ENCODE measurements at regions not wholly inside any gene's neighbourhood (a gene's known extent, or its start where the extent isn't known, plus 50 kb on each side); places are given as distances from the start of the nearest gene placed in this dataset.

DNA sequence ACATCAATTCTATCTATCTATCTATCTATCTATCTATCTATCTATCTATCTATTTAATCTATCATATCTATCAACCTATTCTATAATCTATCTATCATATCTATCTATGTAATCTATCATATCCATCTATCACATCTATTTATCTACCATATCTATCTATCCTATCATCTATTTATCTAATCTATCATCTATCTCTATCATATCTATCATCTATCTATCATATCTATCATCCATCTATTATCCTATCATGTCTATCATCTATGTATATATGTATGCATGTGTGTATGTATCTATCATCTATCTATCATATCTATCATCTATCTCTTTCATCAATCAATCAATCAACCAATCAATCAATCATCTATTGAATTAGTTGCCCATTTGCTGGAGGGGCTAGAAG lies 159.3 kb upstream of the GALNT17 start (continued):
- TF ChIP-seq, protein P1, sequence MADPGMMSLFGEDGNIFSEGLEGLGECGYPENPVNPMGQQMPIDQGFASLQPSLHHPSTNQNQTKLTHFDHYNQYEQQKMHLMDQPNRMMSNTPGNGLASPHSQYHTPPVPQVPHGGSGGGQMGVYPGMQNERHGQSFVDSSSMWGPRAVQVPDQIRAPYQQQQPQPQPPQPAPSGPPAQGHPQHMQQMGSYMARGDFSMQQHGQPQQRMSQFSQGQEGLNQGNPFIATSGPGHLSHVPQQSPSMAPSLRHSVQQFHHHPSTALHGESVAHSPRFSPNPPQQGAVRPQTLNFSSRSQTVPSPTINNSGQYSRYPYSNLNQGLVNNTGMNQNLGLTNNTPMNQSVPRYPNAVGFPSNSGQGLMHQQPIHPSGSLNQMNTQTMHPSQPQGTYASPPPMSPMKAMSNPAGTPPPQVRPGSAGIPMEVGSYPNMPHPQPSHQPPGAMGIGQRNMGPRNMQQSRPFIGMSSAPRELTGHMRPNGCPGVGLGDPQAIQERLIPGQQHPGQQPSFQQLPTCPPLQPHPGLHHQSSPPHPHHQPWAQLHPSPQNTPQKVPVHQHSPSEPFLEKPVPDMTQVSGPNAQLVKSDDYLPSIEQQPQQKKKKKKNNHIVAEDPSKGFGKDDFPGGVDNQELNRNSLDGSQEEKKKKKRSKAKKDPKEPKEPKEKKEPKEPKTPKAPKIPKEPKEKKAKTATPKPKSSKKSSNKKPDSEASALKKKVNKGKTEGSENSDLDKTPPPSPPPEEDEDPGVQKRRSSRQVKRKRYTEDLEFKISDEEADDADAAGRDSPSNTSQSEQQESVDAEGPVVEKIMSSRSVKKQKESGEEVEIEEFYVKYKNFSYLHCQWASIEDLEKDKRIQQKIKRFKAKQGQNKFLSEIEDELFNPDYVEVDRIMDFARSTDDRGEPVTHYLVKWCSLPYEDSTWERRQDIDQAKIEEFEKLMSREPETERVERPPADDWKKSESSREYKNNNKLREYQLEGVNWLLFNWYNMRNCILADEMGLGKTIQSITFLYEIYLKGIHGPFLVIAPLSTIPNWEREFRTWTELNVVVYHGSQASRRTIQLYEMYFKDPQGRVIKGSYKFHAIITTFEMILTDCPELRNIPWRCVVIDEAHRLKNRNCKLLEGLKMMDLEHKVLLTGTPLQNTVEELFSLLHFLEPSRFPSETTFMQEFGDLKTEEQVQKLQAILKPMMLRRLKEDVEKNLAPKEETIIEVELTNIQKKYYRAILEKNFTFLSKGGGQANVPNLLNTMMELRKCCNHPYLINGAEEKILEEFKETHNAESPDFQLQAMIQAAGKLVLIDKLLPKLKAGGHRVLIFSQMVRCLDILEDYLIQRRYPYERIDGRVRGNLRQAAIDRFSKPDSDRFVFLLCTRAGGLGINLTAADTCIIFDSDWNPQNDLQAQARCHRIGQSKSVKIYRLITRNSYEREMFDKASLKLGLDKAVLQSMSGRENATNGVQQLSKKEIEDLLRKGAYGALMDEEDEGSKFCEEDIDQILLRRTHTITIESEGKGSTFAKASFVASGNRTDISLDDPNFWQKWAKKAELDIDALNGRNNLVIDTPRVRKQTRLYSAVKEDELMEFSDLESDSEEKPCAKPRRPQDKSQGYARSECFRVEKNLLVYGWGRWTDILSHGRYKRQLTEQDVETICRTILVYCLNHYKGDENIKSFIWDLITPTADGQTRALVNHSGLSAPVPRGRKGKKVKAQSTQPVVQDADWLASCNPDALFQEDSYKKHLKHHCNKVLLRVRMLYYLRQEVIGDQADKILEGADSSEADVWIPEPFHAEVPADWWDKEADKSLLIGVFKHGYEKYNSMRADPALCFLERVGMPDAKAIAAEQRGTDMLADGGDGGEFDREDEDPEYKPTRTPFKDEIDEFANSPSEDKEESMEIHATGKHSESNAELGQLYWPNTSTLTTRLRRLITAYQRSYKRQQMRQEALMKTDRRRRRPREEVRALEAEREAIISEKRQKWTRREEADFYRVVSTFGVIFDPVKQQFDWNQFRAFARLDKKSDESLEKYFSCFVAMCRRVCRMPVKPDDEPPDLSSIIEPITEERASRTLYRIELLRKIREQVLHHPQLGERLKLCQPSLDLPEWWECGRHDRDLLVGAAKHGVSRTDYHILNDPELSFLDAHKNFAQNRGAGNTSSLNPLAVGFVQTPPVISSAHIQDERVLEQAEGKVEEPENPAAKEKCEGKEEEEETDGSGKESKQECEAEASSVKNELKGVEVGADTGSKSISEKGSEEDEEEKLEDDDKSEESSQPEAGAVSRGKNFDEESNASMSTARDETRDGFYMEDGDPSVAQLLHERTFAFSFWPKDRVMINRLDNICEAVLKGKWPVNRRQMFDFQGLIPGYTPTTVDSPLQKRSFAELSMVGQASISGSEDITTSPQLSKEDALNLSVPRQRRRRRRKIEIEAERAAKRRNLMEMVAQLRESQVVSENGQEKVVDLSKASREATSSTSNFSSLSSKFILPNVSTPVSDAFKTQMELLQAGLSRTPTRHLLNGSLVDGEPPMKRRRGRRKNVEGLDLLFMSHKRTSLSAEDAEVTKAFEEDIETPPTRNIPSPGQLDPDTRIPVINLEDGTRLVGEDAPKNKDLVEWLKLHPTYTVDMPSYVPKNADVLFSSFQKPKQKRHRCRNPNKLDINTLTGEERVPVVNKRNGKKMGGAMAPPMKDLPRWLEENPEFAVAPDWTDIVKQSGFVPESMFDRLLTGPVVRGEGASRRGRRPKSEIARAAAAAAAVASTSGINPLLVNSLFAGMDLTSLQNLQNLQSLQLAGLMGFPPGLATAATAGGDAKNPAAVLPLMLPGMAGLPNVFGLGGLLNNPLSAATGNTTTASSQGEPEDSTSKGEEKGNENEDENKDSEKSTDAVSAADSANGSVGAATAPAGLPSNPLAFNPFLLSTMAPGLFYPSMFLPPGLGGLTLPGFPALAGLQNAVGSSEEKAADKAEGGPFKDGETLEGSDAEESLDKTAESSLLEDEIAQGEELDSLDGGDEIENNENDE (IDR thresholded peaks at IDR 0.05; ENCODE audit: insufficient replicate concordance, low read length): no peak
- TF ChIP-seq CREB1 (IDR thresholded peaks at IDR 0.05) (no peak), RFX5 (IDR thresholded peaks at IDR 0.05; ENCODE audit: borderline replicate concordance, low read depth, low read length) (no peak), KDM4A (IDR thresholded peaks at IDR 0.05; ENCODE audit: low read depth, low read length, severe bottlenecking) (no peak), RXRA (IDR thresholded peaks at IDR 0.05; ENCODE audit: insufficient read depth, low read depth, low read length) (no peak), NANOG (IDR thresholded peaks at IDR 0.05; ENCODE audit: insufficient read depth, low read depth, low read length, poor library complexity, severe bottlenecking) (no peak), KDM1A (IDR thresholded peaks at IDR 0.05; ENCODE audit: borderline replicate concordance, low read length) (no peak), TAF7 (optimal IDR thresholded peaks at IDR 0.05; ENCODE audit: borderline replicate concordance, low read depth, low read length) (no peak), BRCA1 (IDR thresholded peaks at IDR 0.05; ENCODE audit: low read depth, low read length) (no peak)
- TF ChIP-seq, protein P2, sequence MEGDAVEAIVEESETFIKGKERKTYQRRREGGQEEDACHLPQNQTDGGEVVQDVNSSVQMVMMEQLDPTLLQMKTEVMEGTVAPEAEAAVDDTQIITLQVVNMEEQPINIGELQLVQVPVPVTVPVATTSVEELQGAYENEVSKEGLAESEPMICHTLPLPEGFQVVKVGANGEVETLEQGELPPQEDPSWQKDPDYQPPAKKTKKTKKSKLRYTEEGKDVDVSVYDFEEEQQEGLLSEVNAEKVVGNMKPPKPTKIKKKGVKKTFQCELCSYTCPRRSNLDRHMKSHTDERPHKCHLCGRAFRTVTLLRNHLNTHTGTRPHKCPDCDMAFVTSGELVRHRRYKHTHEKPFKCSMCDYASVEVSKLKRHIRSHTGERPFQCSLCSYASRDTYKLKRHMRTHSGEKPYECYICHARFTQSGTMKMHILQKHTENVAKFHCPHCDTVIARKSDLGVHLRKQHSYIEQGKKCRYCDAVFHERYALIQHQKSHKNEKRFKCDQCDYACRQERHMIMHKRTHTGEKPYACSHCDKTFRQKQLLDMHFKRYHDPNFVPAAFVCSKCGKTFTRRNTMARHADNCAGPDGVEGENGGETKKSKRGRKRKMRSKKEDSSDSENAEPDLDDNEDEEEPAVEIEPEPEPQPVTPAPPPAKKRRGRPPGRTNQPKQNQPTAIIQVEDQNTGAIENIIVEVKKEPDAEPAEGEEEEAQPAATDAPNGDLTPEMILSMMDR (IDR thresholded peaks at IDR 0.05; ENCODE audit: control extremely low read depth in 1 of 3, insufficient read depth in 1 of 3, low read depth in 1 of 3, low read length in 3 of 3): no peak

Data from H1 (cell line).